GM12864 (cell line): ENCODE measurements at regions not wholly inside any gene's neighbourhood (a gene's known extent, or its start where the extent isn't known, plus 50 kb on each side); places are given as distances from the start of the nearest gene placed in this dataset.

Experiments
- DNase-seq: peaks from one replicate; pipeline ENCODE4 v3.0.0-alpha.2; 2011; ENCODE audit warnings: low read depth
- H3K4me3 ChIP-seq: 2 replicates; pipeline ENCODE4 v1.5.1; 2011; ENCODE audit warnings: mild to moderate bottlenecking, low read depth, low read length, control low read depth
- TF ChIP-seq, protein P1 (sequence below): IDR thresholded peaks from 2 replicates; pipeline ENCODE4 v1.5.1; 2011; ENCODE audit warnings: low read depth, mild to moderate bottlenecking, moderate library complexity, low read length, control low read depth, inconsistent platforms; ENCODE audit errors: missing control alignments

DNA sequence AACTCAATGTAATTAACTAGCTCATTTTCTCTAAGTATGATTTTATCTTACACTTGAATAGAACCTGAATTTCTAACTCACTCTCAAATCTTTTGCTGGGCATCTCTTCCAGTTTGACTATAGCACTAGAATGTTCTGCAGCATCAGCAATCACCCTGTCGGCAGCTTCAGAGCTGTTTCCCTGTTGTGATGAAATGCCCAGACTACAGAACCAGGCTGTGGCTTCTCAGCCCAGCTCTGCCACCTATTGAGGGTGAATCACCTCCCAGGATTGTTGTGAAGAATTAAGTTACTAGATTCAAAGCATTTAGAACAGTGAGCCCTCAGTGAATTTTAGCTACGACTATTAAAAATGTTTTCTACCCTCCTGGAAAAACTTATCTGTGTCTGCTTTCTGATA lies 90.4 kb upstream of the ANKRD55 start:
- TF ChIP-seq, protein P1, sequence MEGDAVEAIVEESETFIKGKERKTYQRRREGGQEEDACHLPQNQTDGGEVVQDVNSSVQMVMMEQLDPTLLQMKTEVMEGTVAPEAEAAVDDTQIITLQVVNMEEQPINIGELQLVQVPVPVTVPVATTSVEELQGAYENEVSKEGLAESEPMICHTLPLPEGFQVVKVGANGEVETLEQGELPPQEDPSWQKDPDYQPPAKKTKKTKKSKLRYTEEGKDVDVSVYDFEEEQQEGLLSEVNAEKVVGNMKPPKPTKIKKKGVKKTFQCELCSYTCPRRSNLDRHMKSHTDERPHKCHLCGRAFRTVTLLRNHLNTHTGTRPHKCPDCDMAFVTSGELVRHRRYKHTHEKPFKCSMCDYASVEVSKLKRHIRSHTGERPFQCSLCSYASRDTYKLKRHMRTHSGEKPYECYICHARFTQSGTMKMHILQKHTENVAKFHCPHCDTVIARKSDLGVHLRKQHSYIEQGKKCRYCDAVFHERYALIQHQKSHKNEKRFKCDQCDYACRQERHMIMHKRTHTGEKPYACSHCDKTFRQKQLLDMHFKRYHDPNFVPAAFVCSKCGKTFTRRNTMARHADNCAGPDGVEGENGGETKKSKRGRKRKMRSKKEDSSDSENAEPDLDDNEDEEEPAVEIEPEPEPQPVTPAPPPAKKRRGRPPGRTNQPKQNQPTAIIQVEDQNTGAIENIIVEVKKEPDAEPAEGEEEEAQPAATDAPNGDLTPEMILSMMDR, result no peak
- no peak for DNase-seq

GRCh38 chr5:56322592-56322991 lies 89.5 kb upstream of the ANKRD55 start:
- no peak for DNase-seq
- TF ChIP-seq, protein P1, result no peak
- H3K4me3 ChIP-seq, result no peak overlapping the region

More for the DNA sequence above, 90.4 kb upstream of the ANKRD55 start:
- H3K4me3 ChIP-seq, result no peak overlapping the region

DNA sequence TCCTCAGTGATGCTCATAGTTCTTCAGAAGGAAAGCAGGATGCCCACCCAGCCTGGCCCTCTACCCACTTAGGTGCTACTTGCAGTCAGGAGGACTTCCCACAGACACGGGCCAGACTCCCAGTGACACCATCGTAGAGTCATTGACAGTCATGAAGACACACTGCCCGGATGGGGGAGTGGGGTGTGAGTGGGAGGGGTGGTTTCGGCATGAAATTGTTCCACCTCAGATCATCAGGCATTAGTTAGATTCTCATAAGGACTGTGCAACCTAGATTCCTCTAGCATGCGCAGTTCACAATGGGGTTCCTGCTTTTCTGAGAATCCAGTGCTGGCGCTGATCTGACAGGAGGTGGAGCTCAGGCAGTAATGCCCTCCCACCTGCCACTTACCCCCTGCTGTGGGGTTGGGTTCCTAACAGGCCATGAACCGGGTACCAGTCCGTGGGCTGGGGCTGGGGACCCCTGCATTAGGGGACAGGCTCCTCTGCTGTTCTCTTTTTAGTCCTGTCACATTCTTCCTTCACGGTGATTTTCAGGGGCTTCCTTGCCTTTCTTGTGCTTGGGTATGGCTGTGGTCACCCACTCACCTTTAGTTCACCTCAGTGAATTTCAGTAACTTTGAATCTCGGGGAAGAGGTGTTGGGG lies 88.2 kb upstream of the ANKRD55 start:
- TF ChIP-seq, protein P1, result no peak
- DNase-seq, result no peak
- H3K4me3 ChIP-seq, result no peak overlapping the region

- no peak for DNase-seq
- TF ChIP-seq, protein P1, result no peak
- no peak overlapping the region for H3K4me3 ChIP-seq
These were observed 87.6 kb upstream of the ANKRD55 start for GRCh38 chr5:56320686-56321085.

- TF ChIP-seq, protein P1, result no peak
- H3K4me3 ChIP-seq, result no peak overlapping the region
- no peak for DNase-seq
These were observed 86.5 kb upstream of the ANKRD55 start for GRCh38 chr5:56319526-56320181.

DNA sequence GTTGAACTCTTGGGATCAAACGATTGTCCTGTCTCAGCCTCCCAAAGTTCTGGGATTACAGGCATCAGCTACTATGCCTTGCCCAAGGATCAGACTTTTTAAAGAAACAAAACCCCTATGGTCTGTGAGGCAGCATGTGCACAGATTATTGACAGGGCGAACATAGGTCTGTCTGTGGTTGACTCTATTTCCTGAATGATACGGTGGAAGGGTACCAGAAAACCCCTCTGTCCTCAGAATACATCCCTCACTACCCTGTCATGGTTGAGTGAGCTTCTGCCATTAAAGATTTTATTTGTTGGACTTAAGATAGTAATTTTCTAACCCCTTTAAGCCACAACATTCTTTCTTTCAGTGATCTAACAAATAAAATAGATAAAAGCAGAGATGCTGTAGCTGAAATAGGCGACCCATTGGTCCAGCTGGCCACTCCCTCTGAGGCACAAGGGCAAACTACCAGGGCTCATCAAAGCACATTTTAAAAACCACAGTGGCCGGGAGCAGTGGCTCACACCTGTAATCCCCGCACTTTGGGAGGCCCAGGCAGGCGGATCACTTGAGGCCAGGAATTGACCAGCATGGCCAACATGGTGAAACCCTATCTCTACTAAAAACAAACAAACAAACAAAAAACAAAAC lies 84.9 kb upstream of the ANKRD55 start:
- no peak for DNase-seq
- TF ChIP-seq, protein P1, result no peak
- no peak overlapping the region for H3K4me3 ChIP-seq
